Endothelial cell of umbilical vein (primary cell): ENCODE measurements at regions not wholly inside any gene's neighbourhood (a gene's known extent, or its start where the extent isn't known, plus 50 kb on each side); places are given as distances from the start of the nearest gene placed in this dataset.

Experiments
- BruUV-seq: library from RNA; stranded (reverse); fragments of 400-500 nt; replicated peaks from 2 replicates; lab custom pipeline; 2021; lab: Mats Ljungman, UMichigan
- CTCF ChIA-PET: fragments of 300-600, 350-600 bp; sonication (Branson Sonifier 250); formaldehyde crosslinking; loops from one replicate; lab custom pipeline; 2021; ENCODE audit warnings: antibody characterized with exemption, inconsistent platforms; lab: Charles Lee
- POLR2A ChIA-PET: fragments of 300-600, 350-600 bp; sonication (Branson Sonifier 250); formaldehyde crosslinking; loops from one replicate; lab custom pipeline; 2021; ENCODE audit warnings: antibody characterized with exemption, inconsistent platforms; lab: Charles Lee
- DNase-seq: peaks from one replicate; pipeline ENCODE4 v3.0.0-alpha.2; 2011; ENCODE audit warnings: low read depth, low spot score
- FAIRE-seq: peaks from 2 replicates; lab custom pipeline; 2011; peaks lifted over from hg19 to GRCh38; lab: Jason Lieb, UNC
- H2AFZ ChIP-seq: 2 replicates; pipeline ENCODE4 v1.6.0; 2012; ENCODE audit warnings: low read depth, low read length, control low read depth, inconsistent platforms
- H3K27ac ChIP-seq: 2 replicates; pipeline ENCODE4 v1.5.1; 2011; ENCODE audit warnings: low read depth, mild to moderate bottlenecking, control low read depth, low read length, moderate library complexity; ENCODE audit not compliant: insufficient read depth
- H3K27me3 ChIP-seq, 2 experiments: 2 replicates each; pipeline versions ENCODE4 v1.6.0 to v1.6.1; 2011; ENCODE audit warnings: low read length in 2 of 2, mixed read lengths in 1 of 2; ENCODE audit not compliant: control insufficient read depth in 2 of 2, insufficient read depth in 2 of 2
- H3K36me3 ChIP-seq, 2 experiments: 2 replicates in 1 of 2; 3 replicates in 1 of 2; pipeline ENCODE4 v1.5.1; 2011; ENCODE audit warnings: low read length in 2 of 2, mild to moderate bottlenecking in 1 of 2, moderate library complexity in 1 of 2; ENCODE audit not compliant: control insufficient read depth in 2 of 2, insufficient read depth in 2 of 2; ENCODE audit errors: extremely low read depth in 1 of 2
- H3K4me1 ChIP-seq: 3 replicates; pipeline ENCODE4 v1.5.1; 2011; ENCODE audit warnings: mild to moderate bottlenecking, low read length; ENCODE audit not compliant: control insufficient read depth, insufficient read depth; ENCODE audit errors: extremely low read depth
- H3K4me2 ChIP-seq: 2 replicates; pipeline ENCODE4 v1.6.1; 2011; ENCODE audit warnings: low read length, control low read depth, mixed read lengths; ENCODE audit not compliant: insufficient read depth
- H3K4me3 ChIP-seq, 3 experiments: fragments of 200-600 bp in 1 of 3; sonication (generic), shearing (Covaris generic) in 1 of 3; replicated peaks in 1 of 3; 2 replicates each; pipeline ENCODE4 v1.5.1; 2011 to 2016; ENCODE audit warnings: control low read depth in 3 of 3, low read length in 3 of 3, mild to moderate bottlenecking in 2 of 3, inconsistent platforms in 1 of 3, low read depth in 1 of 3, moderate library complexity in 1 of 3; ENCODE audit not compliant: insufficient read depth in 1 of 3
- H3K79me2 ChIP-seq: 2 replicates; pipeline ENCODE4 v1.6.0; 2012; ENCODE audit warnings: low read length, inconsistent platforms; ENCODE audit not compliant: control insufficient read depth, insufficient read depth
- H3K9ac ChIP-seq: replicated peaks from 2 replicates; pipeline ENCODE3; 2011; ENCODE audit warnings: low read length, control low read depth; ENCODE audit not compliant: insufficient read depth; ENCODE audit errors: extremely low read depth
- H3K9me1 ChIP-seq: replicated peaks from 3 replicates; pipeline ENCODE4 v1.6.0; 2011; ENCODE audit warnings: mild to moderate bottlenecking, low read length; ENCODE audit not compliant: control insufficient read depth, insufficient read depth; ENCODE audit errors: extremely low read depth
- H3K9me3 ChIP-seq: replicated peaks from 2 replicates; pipeline ENCODE4 v1.5.1; 2012; ENCODE audit warnings: low read length, inconsistent platforms; ENCODE audit not compliant: control insufficient read depth, insufficient read depth
- H4K20me1 ChIP-seq: replicated peaks from 2 replicates; pipeline ENCODE3; 2011; ENCODE audit warnings: mild to moderate bottlenecking, low read length; ENCODE audit not compliant: control insufficient read depth, insufficient read depth; ENCODE audit errors: extremely low read depth
- EZH2 ChIP-seq: IDR thresholded peaks from 2 replicates; pipeline ENCODE4 v1.6.1; 2012; ENCODE audit warnings: borderline replicate concordance, low read depth, mild to moderate bottlenecking, moderate library complexity, low read length, inconsistent platforms; ENCODE audit not compliant: severe bottlenecking
- FOS ChIP-seq: IDR thresholded peaks from 2 replicates; pipeline ENCODE4 v1.6.1; 2011; ENCODE audit warnings: mild to moderate bottlenecking, low read length, moderate library complexity, borderline replicate concordance; ENCODE audit not compliant: insufficient read depth
- GATA2 ChIP-seq: IDR thresholded peaks from 2 replicates; pipeline ENCODE4 v1.7.0; 2011; ENCODE audit warnings: low read depth, mild to moderate bottlenecking, moderate library complexity, mixed read lengths, low read length; ENCODE audit not compliant: insufficient read length, insufficient read depth
- JUN ChIP-seq: IDR thresholded peaks from 2 replicates; pipeline ENCODE4 v1.6.1; 2011; ENCODE audit warnings: borderline replicate concordance, low read depth; ENCODE audit not compliant: insufficient read length, insufficient read depth
- MYC ChIP-seq: IDR thresholded peaks from one replicate; pipeline ENCODE4 v1.6.1; 2011; ENCODE audit warnings: mild to moderate bottlenecking, low read depth, low read length
- POLR2A ChIP-seq: IDR thresholded peaks from 2 replicates; pipeline ENCODE4 v1.6.1; 2012; ENCODE audit warnings: low read depth, mild to moderate bottlenecking, control low read depth, low read length
- POLR2AphosphoS5 ChIP-seq: IDR thresholded peaks from 2 replicates; pipeline ENCODE4 v1.6.1; 2012; ENCODE audit warnings: low read depth, mild to moderate bottlenecking, control low read depth, low read length, moderate library complexity; ENCODE audit not compliant: insufficient read depth
- dilution Hi-C: fragments of 300-500 bp; cut with MboI; formaldehyde crosslinking; loops from one replicate; pipeline ENCODE4 v1.15.0; 2019; ENCODE audit warnings: low sequenced_read_pairs; ENCODE audit not compliant: extremely low pct_ligation_motif_present
- intact Hi-C: fragments of 100-400 bp; cut with micrococcal nuclease; formaldehyde crosslinking; loops from one replicate; pipeline ENCODE4 v1.10.0; 2022
- TF ChIP-seq, protein P1 (sequence below), 2 donors: IDR thresholded peaks; 1 replicate in 1 of 2; 2 replicates in 1 of 2; pipeline ENCODE4 v1.5.1; 2011; ENCODE audit warnings: low read length in 2 of 2, mild to moderate bottlenecking in 2 of 2, moderate library complexity in 2 of 2, control low read depth in 1 of 2, inconsistent platforms in 1 of 2, low read depth in 1 of 2; ENCODE audit not compliant: insufficient read depth in 1 of 2; ENCODE audit errors: extremely low read depth in 1 of 2
- TF ChIP-seq, protein P2 (sequence below): IDR thresholded peaks from 2 replicates; pipeline ENCODE4 v1.6.1; 2011; ENCODE audit not compliant: insufficient read depth, insufficient read length

GRCh38 chr22:48473202-48473601 is 1354.5 kb downstream of the BRD1 start:
- ChIA-PET CTCF (no interaction called here), POLR2A (no interaction called here)
- dilution Hi-C loops = no loop called here
- H4K20me1 ChIP-seq = no peaks in the 10 kb centered on the region
- TF ChIP-seq FOS (no peak), POLR2A (no peak), GATA2 (no peak), POLR2AphosphoS5 (no peak), JUN (no peak), EZH2 (no peak), MYC (no peak)
- TF ChIP-seq, protein P1, sequence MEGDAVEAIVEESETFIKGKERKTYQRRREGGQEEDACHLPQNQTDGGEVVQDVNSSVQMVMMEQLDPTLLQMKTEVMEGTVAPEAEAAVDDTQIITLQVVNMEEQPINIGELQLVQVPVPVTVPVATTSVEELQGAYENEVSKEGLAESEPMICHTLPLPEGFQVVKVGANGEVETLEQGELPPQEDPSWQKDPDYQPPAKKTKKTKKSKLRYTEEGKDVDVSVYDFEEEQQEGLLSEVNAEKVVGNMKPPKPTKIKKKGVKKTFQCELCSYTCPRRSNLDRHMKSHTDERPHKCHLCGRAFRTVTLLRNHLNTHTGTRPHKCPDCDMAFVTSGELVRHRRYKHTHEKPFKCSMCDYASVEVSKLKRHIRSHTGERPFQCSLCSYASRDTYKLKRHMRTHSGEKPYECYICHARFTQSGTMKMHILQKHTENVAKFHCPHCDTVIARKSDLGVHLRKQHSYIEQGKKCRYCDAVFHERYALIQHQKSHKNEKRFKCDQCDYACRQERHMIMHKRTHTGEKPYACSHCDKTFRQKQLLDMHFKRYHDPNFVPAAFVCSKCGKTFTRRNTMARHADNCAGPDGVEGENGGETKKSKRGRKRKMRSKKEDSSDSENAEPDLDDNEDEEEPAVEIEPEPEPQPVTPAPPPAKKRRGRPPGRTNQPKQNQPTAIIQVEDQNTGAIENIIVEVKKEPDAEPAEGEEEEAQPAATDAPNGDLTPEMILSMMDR (IDR thresholded peaks at IDR 0.05; ENCODE audit: extremely low read depth in 1 of 2, insufficient read depth in 1 of 2, low read depth in 1 of 2, low read length in 2 of 2) = no peak
- TF ChIP-seq, protein P2, sequence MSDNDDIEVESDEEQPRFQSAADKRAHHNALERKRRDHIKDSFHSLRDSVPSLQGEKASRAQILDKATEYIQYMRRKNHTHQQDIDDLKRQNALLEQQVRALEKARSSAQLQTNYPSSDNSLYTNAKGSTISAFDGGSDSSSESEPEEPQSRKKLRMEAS = no peak
- no peaks in the 10 kb centered on the region for H3K36me3 ChIP-seq
- H2AFZ ChIP-seq = no peak overlapping the region
- no peak overlapping the region for H3K4me3 ChIP-seq
- intact Hi-C loops = no loop called here
- no peak overlapping the region for H3K9ac ChIP-seq
- no peak for DNase-seq
- H3K4me2 ChIP-seq = no peak overlapping the region
- no peaks in the 10 kb centered on the region for H3K4me1 ChIP-seq
- no TSS peak for BruUV-seq
- H3K9me3 ChIP-seq = peaks cover 6% of the 10 kb centered on the region
- FAIRE-seq = no peak
- no peaks in the 10 kb centered on the region for H3K9me1 ChIP-seq
- H3K27ac ChIP-seq = no peak overlapping the region
- H3K27me3 ChIP-seq = no peaks in the 10 kb centered on the region
- H3K79me2 ChIP-seq = no peaks in the 10 kb centered on the region
